Panc1 (cell line): ENCODE measurements at regions not wholly inside any gene's neighbourhood (a gene's known extent, or its start where the extent isn't known, plus 50 kb on each side); places are given as distances from the start of the nearest gene placed in this dataset.

Experiments used
- ATAC-seq: fragments of 200-7000 bp; cut with Tn5 transposase; 2 replicates; pipeline ENCODE4 v1.9.1; 2020; ENCODE audit warnings: mild to moderate bottlenecking, moderate library complexity
- BruUV-seq: library from RNA; stranded (reverse); fragments of 400-500 nt; replicated peaks from 2 replicates; lab custom pipeline; 2021; lab: Mats Ljungman, UMichigan
- CTCF ChIA-PET: fragments of 300-600 bp; sonication (Branson Sonifier 250); formaldehyde crosslinking; loops from one replicate; lab custom pipeline; 2022; ENCODE audit warnings: antibody characterized with exemption; lab: Charles Lee
- POLR2A ChIA-PET: fragments of 300-600 bp; sonication (Branson Sonifier 250); formaldehyde crosslinking; loops from one replicate; lab custom pipeline; 2022; ENCODE audit warnings: antibody characterized with exemption; lab: Charles Lee
- DNase-seq: peaks from one replicate; pipeline ENCODE4 v3.0.0-alpha.2; 2010; ENCODE audit warnings: low read depth, low spot score
- H3K27ac ChIP-seq: 2 replicates; pipeline ENCODE4 v1.5.1; 2011; ENCODE audit warnings: mild to moderate bottlenecking, low read length, inconsistent platforms
- H3K27me3 ChIP-seq: fragments of 200-500 bp; sonication (Bioruptor generic); 2 replicates; pipeline ENCODE4 v1.6.0; 2014; ENCODE audit warnings: low read length, inconsistent platforms; ENCODE audit not compliant: control insufficient read depth, insufficient read depth
- H3K36me3 ChIP-seq: fragments of 200-500 bp; sonication (Bioruptor generic); 2 replicates; pipeline ENCODE4 v1.5.1; 2014; ENCODE audit warnings: inconsistent platforms, mild to moderate bottlenecking, low read length, moderate library complexity; ENCODE audit not compliant: control insufficient read depth, insufficient read depth
- H3K4me1 ChIP-seq: 2 replicates; pipeline ENCODE4 v1.5.1; 2011; ENCODE audit warnings: inconsistent platforms, mild to moderate bottlenecking, low read length, moderate library complexity; ENCODE audit not compliant: control insufficient read depth, insufficient read depth
- H3K4me3 ChIP-seq, 2 experiments: 2 replicates each; pipeline ENCODE4 v1.5.1; 2011 to 2012; ENCODE audit warnings: low read depth in 2 of 2, low read length in 2 of 2, mild to moderate bottlenecking in 2 of 2, inconsistent platforms in 1 of 2, moderate library complexity in 1 of 2
- H3K9me3 ChIP-seq: fragments of 200-500 bp; sonication (Bioruptor generic); 2 replicates; pipeline ENCODE4 v1.5.1; 2014; ENCODE audit warnings: low read depth, mild to moderate bottlenecking, inconsistent platforms, low read length, moderate library complexity; ENCODE audit not compliant: control insufficient read depth, insufficient read depth
- POLR2AphosphoS5 ChIP-seq: IDR thresholded peaks from 2 replicates; pipeline ENCODE4 v1.6.1; 2012; ENCODE audit warnings: mild to moderate bottlenecking, low read depth, low read length, moderate library complexity
- SIN3A ChIP-seq: IDR thresholded peaks from 2 replicates; pipeline ENCODE4 v1.6.1; 2012; ENCODE audit warnings: low read depth, mild to moderate bottlenecking, low read length, moderate library complexity, borderline replicate concordance; ENCODE audit not compliant: insufficient read depth
- TCF7L2 ChIP-seq: IDR thresholded peaks from 2 replicates; pipeline ENCODE4 v1.6.1; 2011; ENCODE audit warnings: mild to moderate bottlenecking, low read depth, low read length, inconsistent platforms
- in situ Hi-C: cut with HindIII; loops from 2 replicates; pipeline ENCODE4 v1.10.0; 2016; ENCODE audit warnings: low sequenced_read_pairs, low pct_unique_long_range_greater_than_20kb
- intact Hi-C: fragments of 100-400 bp; cut with micrococcal nuclease; formaldehyde crosslinking; loops from one replicate; pipeline ENCODE4 v1.10.0; 2022; ENCODE audit not compliant: unreplicated experiment
- TF ChIP-seq, protein P1 (sequence below), 2 experiments: IDR thresholded peaks; 2 replicates each; pipeline ENCODE4 v1.6.1; 2011 to 2012; ENCODE audit warnings: low read depth in 2 of 2, control low read depth in 1 of 2, low read length in 1 of 2, mild to moderate bottlenecking in 1 of 2, moderate library complexity in 1 of 2; ENCODE audit not compliant: insufficient read depth in 1 of 2
- TF ChIP-seq, protein P2 (sequence below): fragments of 450-650 bp; IDR thresholded peaks from 2 replicates; pipeline ENCODE4 v1.5.1; 2017; ENCODE audit warnings: mild to moderate bottlenecking

DNA sequence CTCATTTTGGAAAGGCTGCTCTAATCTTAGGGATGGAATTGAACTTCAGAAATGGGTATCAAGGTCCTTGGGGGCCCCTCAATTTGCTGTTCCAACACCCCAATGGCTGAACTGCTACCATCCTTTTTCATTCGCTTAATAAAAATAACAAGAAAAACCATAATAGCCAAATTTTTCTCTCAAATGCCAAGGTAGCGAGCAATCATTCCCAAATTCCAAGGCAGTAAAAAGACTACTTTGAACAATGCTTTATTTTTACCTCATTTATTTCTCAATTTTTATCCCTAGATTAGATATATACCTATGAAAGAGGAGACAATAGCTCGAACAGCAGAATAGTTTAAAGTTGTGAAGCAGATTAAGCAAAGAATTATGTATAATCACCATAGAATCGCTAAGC is 323.4 kb upstream of the SLC7A11 start:
- Histone ChIP-seq H3K9me3 (no peaks in the 10 kb centered on the region), H3K27ac (no peak overlapping the region), H3K27me3 (no peaks in the 10 kb centered on the region), H3K4me1 (no peaks in the 10 kb centered on the region), H3K4me3 (no peak overlapping the region), H3K36me3 (no peaks in the 10 kb centered on the region)
- ChIA-PET POLR2A (no interaction called here), CTCF (no interaction called here)
- intact Hi-C loops (no loop called here), in situ Hi-C loops (no loop called here)
- TF ChIP-seq, protein P1, sequence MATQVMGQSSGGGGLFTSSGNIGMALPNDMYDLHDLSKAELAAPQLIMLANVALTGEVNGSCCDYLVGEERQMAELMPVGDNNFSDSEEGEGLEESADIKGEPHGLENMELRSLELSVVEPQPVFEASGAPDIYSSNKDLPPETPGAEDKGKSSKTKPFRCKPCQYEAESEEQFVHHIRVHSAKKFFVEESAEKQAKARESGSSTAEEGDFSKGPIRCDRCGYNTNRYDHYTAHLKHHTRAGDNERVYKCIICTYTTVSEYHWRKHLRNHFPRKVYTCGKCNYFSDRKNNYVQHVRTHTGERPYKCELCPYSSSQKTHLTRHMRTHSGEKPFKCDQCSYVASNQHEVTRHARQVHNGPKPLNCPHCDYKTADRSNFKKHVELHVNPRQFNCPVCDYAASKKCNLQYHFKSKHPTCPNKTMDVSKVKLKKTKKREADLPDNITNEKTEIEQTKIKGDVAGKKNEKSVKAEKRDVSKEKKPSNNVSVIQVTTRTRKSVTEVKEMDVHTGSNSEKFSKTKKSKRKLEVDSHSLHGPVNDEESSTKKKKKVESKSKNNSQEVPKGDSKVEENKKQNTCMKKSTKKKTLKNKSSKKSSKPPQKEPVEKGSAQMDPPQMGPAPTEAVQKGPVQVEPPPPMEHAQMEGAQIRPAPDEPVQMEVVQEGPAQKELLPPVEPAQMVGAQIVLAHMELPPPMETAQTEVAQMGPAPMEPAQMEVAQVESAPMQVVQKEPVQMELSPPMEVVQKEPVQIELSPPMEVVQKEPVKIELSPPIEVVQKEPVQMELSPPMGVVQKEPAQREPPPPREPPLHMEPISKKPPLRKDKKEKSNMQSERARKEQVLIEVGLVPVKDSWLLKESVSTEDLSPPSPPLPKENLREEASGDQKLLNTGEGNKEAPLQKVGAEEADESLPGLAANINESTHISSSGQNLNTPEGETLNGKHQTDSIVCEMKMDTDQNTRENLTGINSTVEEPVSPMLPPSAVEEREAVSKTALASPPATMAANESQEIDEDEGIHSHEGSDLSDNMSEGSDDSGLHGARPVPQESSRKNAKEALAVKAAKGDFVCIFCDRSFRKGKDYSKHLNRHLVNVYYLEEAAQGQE (IDR thresholded peaks at IDR 0.05; ENCODE audit: insufficient read depth in 1 of 2, low read depth in 2 of 2, low read length in 1 of 2) = no peak
- TF ChIP-seq TCF7L2 (no peak), SIN3A (no peak), POLR2AphosphoS5 (no peak)
- TF ChIP-seq, protein P2, sequence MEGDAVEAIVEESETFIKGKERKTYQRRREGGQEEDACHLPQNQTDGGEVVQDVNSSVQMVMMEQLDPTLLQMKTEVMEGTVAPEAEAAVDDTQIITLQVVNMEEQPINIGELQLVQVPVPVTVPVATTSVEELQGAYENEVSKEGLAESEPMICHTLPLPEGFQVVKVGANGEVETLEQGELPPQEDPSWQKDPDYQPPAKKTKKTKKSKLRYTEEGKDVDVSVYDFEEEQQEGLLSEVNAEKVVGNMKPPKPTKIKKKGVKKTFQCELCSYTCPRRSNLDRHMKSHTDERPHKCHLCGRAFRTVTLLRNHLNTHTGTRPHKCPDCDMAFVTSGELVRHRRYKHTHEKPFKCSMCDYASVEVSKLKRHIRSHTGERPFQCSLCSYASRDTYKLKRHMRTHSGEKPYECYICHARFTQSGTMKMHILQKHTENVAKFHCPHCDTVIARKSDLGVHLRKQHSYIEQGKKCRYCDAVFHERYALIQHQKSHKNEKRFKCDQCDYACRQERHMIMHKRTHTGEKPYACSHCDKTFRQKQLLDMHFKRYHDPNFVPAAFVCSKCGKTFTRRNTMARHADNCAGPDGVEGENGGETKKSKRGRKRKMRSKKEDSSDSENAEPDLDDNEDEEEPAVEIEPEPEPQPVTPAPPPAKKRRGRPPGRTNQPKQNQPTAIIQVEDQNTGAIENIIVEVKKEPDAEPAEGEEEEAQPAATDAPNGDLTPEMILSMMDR = no peak
- BruUV-seq = no TSS peak
- no peak for DNase-seq
- no peak for ATAC-seq

DNA sequence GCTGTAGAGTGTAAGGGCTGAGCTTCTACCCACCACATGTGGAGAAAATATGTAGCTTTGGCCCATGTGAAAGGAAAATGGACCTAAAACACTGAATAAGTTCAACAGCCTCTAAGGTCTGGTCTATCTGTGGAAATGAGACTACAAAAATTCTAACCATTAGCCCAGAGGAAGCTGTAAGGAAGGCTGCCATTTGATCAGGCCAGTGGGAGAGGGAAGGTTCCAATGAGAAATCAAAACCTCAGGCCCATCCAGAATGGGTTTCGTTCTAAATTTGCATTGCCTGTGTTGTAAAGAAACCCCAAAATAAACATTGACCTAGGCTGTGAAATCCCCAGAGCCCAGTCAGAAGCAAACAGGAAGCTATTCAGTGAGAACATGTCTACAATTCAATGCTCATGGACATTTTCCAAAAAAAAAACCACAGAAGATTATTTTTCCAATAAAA is 320.4 kb upstream of the SLC7A11 start:
- in situ Hi-C loops = no loop called here
- Histone ChIP-seq H3K4me3 (no peak overlapping the region), H3K9me3 (no peaks in the 10 kb centered on the region), H3K36me3 (no peaks in the 10 kb centered on the region), H3K27ac (no peak overlapping the region), H3K4me1 (no peaks in the 10 kb centered on the region), H3K27me3 (no peaks in the 10 kb centered on the region)
- CTCF ChIA-PET = no interaction called here
- TF ChIP-seq TCF7L2 (no peak), SIN3A (no peak), POLR2AphosphoS5 (no peak)
- TF ChIP-seq, protein P1 (IDR thresholded peaks at IDR 0.05; ENCODE audit: insufficient read depth in 1 of 2, low read depth in 2 of 2, low read length in 1 of 2) = no peak
- TF ChIP-seq, protein P2 = no peak
- ATAC-seq = no peak
- BruUV-seq = no TSS peak
- POLR2A ChIA-PET = no interaction called here
- intact Hi-C loops = no loop called here
- no peak for DNase-seq
